ENCODE measurements at regions not wholly inside any gene's neighbourhood (a gene's known extent, or its start where the extent isn't known, plus 50 kb on each side); places are given as distances from the start of the nearest gene placed in this dataset.

DNA sequence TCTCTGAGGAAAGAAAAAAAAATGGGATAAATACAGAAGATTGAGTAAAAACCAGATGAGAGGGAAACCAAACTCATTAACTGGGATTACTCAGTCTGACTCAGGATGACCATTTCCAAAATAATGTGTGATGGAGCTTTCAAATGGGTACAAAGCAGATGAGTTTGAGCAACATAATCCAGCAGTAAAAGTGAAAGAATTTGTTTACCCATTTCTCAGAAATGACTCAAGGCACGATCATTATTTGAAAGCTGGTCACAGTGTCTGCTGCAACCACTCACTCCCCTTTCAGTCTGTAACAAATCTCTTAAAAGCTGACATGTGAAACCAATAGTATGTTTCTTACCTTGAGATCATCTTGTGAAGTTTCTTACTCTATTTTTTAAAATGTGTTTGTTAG lies 104.7 kb upstream of the KLF14 start:
- Mint-ChIP-seq H3K4me3 (ENCODE audit: low read depth) (no peak overlapping the region), H3K4me1 (ENCODE audit: low read depth) (no peaks in the 10 kb centered on the region), H3K36me3 (ENCODE audit: insufficient read depth) (no peaks in the 10 kb centered on the region), H3K27me3 (peaks cover 11% of the 10 kb centered on the region), H3K9me3 (ENCODE audit: low read depth) (no peaks in the 10 kb centered on the region), H3K27ac (no peak overlapping the region)
- no peak for DNase-seq (ENCODE audit: low spot score, unreplicated experiment)
- TF ChIP-seq, protein P1, sequence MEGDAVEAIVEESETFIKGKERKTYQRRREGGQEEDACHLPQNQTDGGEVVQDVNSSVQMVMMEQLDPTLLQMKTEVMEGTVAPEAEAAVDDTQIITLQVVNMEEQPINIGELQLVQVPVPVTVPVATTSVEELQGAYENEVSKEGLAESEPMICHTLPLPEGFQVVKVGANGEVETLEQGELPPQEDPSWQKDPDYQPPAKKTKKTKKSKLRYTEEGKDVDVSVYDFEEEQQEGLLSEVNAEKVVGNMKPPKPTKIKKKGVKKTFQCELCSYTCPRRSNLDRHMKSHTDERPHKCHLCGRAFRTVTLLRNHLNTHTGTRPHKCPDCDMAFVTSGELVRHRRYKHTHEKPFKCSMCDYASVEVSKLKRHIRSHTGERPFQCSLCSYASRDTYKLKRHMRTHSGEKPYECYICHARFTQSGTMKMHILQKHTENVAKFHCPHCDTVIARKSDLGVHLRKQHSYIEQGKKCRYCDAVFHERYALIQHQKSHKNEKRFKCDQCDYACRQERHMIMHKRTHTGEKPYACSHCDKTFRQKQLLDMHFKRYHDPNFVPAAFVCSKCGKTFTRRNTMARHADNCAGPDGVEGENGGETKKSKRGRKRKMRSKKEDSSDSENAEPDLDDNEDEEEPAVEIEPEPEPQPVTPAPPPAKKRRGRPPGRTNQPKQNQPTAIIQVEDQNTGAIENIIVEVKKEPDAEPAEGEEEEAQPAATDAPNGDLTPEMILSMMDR (IDR thresholded peaks at IDR 0.05; ENCODE audit: unreplicated experiment), result no peak

DNA sequence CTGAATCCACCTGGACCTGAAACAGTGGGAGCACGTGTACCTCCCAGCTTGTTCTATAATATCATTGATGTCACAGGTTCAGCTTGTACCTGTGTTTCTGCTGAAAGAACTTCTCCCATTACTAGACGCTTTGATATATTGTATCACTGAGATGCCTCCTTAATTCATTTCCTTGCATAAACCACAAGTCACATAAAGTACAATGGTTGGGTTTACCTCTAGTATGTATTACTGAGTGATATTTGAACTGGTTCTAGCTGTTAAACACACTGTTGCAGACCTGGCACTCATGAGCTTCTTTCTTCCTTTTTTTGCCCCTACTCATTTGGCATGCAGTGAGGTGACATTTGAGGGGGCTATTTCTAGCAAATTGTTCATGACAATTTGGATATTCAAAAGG lies 106.6 kb upstream of the KLF14 start:
- Mint-ChIP-seq H3K4me3 (ENCODE audit: low read depth) (no peak overlapping the region), H3K27me3 (peaks cover 11% of the 10 kb centered on the region), H3K4me1 (ENCODE audit: low read depth) (no peaks in the 10 kb centered on the region), H3K36me3 (ENCODE audit: insufficient read depth) (no peaks in the 10 kb centered on the region), H3K9me3 (ENCODE audit: low read depth) (no peaks in the 10 kb centered on the region), H3K27ac (no peak overlapping the region)
- DNase-seq (ENCODE audit: low spot score, unreplicated experiment), result no peak
- TF ChIP-seq, protein P1 (IDR thresholded peaks at IDR 0.05; ENCODE audit: unreplicated experiment), result no peak

GRCh38 chr7:130841416-130841815 lies 107.4 kb upstream of the KLF14 start:
- no peak overlapping the region for H3K27ac Mint-ChIP-seq
- H3K36me3 Mint-ChIP-seq (ENCODE audit: insufficient read depth), result no peaks in the 10 kb centered on the region
- peaks cover 11% of the 10 kb centered on the region for H3K27me3 Mint-ChIP-seq
- DNase-seq (ENCODE audit: low spot score, unreplicated experiment), result no peak
- H3K4me1 Mint-ChIP-seq (ENCODE audit: low read depth), result no peaks in the 10 kb centered on the region
- no peaks in the 10 kb centered on the region for H3K9me3 Mint-ChIP-seq (ENCODE audit: low read depth)
- H3K4me3 Mint-ChIP-seq (ENCODE audit: low read depth), result no peak overlapping the region
- TF ChIP-seq, protein P1 (IDR thresholded peaks at IDR 0.05; ENCODE audit: unreplicated experiment), result no peak

DNA sequence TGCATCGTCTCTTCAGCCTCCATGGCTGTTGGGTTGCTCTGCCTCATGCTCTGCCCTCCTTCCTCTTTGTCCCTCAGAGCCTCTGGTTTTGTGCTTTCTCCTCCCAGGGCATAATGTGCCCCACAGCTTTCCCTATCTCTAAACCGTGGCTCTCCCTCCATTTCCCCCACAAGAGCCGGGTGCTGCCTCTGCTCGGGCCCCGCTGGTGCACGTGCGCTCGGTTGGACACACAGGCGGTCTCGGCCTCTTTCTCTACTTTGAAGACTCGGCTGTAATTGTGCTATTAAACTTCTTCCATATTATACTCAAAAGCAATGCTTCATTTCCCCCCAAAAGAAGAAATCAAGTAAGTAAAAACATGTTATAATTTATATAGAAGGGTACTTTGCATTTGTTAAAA lies 109.7 kb upstream of the KLF14 start:
- TF ChIP-seq, protein P1 (IDR thresholded peaks at IDR 0.05; ENCODE audit: unreplicated experiment), result no peak
- H3K27me3 Mint-ChIP-seq, result peaks cover 11% of the 10 kb centered on the region
- no peaks in the 10 kb centered on the region for H3K4me1 Mint-ChIP-seq (ENCODE audit: low read depth)
- H3K9me3 Mint-ChIP-seq (ENCODE audit: low read depth), result no peaks in the 10 kb centered on the region
- H3K36me3 Mint-ChIP-seq (ENCODE audit: insufficient read depth), result no peaks in the 10 kb centered on the region
- no peak overlapping the region for H3K27ac Mint-ChIP-seq
- no peak for DNase-seq (ENCODE audit: low spot score, unreplicated experiment)
- no peak overlapping the region for H3K4me3 Mint-ChIP-seq (ENCODE audit: low read depth)

DNA sequence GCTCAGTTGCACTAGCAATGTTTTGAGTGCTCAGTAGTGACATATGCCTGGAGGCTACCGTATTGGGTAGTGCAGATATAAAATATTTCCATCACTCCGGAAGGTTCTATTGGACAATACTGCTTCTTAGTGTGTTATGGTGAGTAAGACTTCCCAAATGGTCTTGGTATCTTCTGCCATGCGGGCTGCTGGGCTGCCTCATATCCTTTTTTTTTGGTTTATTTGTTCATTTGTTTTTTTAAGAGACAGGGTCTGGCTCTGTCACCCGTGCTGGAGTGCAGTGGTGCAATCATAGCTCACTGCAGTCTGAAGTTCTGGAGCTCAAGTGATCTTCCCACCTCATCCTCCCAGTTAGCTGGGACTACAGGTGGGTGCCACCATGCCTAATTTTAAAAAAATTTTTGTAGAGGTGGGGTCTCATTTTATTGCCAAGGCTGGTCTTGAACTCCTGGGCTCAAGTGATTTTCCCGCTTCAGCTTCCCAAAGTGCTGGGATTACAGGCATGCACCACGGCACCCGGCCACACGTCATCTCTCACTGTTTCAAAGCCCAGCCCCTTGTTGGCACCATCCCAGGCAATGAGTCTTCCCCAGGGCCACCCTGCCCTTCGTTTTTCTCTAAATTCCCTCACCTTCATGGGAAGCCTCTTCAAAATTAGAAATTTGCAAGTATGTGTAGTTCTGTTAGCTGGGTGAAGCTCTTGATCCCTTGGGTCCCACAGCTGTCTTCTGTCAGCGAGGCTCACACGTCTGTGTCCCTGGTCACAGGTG lies 111.0 kb upstream of the KLF14 start:
- no peak for DNase-seq (ENCODE audit: low spot score, unreplicated experiment)
- no peak overlapping the region for H3K4me3 Mint-ChIP-seq (ENCODE audit: low read depth)
- H3K36me3 Mint-ChIP-seq (ENCODE audit: insufficient read depth), result no peaks in the 10 kb centered on the region
- H3K4me1 Mint-ChIP-seq (ENCODE audit: low read depth), result no peaks in the 10 kb centered on the region
- H3K27me3 Mint-ChIP-seq, result peaks cover 8% of the 10 kb centered on the region
- no peaks in the 10 kb centered on the region for H3K9me3 Mint-ChIP-seq (ENCODE audit: low read depth)
- TF ChIP-seq, protein P1 (IDR thresholded peaks at IDR 0.05; ENCODE audit: unreplicated experiment), result no peak
- no peak overlapping the region for H3K27ac Mint-ChIP-seq
